OCI-LY3 (cell line): ENCODE measurements at regions not wholly inside any gene's neighbourhood (a gene's known extent, or its start where the extent isn't known, plus 50 kb on each side); places are given as distances from the start of the nearest gene placed in this dataset.

Source experiments
- H2AFZ ChIP-seq: fragments of 200-600, 300-600 bp; shearing (Covaris generic); 2 replicates; pipeline ENCODE4 v1.6.0; 2014; ENCODE audit warnings: antibody characterized with exemption, low read depth, low read length
- H3K27ac ChIP-seq: fragments of 200-600, 300-600 bp; sonication (generic); 2 replicates; pipeline ENCODE4 v1.5.1; 2014; ENCODE audit warnings: mild to moderate bottlenecking, low read length, moderate library complexity, mixed read lengths
- H3K27me3 ChIP-seq: fragments of 200-600, 300-600 bp; sonication (generic); 2 replicates; pipeline ENCODE4 v1.6.1; 2014; ENCODE audit warnings: low read depth, low read length, mixed read lengths
- H3K36me3 ChIP-seq: fragments of 200-600, 300-600 bp; sonication (generic); replicated peaks from 2 replicates; pipeline ENCODE3; 2014; ENCODE audit warnings: low read depth, low read length, mixed read lengths
- H3K4me1 ChIP-seq: fragments of 300-600, 200-600 bp; sonication (generic); 2 replicates; pipeline ENCODE4 v1.6.1; 2014; ENCODE audit warnings: low read length, mixed read lengths
- H3K4me2 ChIP-seq: fragments of 200-600, 300-600 bp; sonication (generic); 2 replicates; pipeline ENCODE4 v1.6.1; 2014; ENCODE audit warnings: low read length, mixed read lengths
- H3K4me3 ChIP-seq: fragments of 300-600, 200-600 bp; sonication (generic); 2 replicates; pipeline ENCODE4 v1.5.1; 2014; ENCODE audit warnings: antibody characterized with exemption, mild to moderate bottlenecking, low read length, moderate library complexity
- H3K79me2 ChIP-seq: fragments of 300-600, 200-600 bp; shearing (Covaris generic); 2 replicates; pipeline ENCODE4 v1.6.1; 2014; ENCODE audit warnings: mild to moderate bottlenecking, low read length, mixed read lengths
- H3K9ac ChIP-seq: fragments of 300-600, 200-600 bp; shearing (Covaris generic); 2 replicates; pipeline ENCODE4 v1.6.0; 2014; ENCODE audit warnings: mild to moderate bottlenecking, low read length, moderate library complexity
- H3K9me3 ChIP-seq: fragments of 200-600, 300-600 bp; shearing (Covaris generic); 2 replicates; pipeline ENCODE4 v1.6.1; 2014; ENCODE audit warnings: low read length, mixed read lengths; ENCODE audit not compliant: insufficient read depth
- H4K20me1 ChIP-seq: fragments of 200-600, 300-600 bp; sonication (generic); 2 replicates; pipeline ENCODE4 v1.6.1; 2016; ENCODE audit warnings: low read length, mixed read lengths; ENCODE audit not compliant: insufficient read depth
- CTCF ChIP-seq: fragments of 200-600, 300-600 bp; sonication (generic); IDR thresholded peaks from 2 replicates; pipeline ENCODE4 v1.5.1; 2014; ENCODE audit warnings: antibody characterized with exemption, low read length, low read depth
- EZH2phosphoT487 ChIP-seq: fragments of 200-600 bp; shearing (Covaris generic); IDR thresholded peaks from 2 replicates; pipeline ENCODE4 v1.6.1; 2018; ENCODE audit warnings: antibody characterized with exemption, mixed run types, low read depth

- Histone ChIP-seq H3K4me2 (no peak overlapping the region), H2AFZ (no peak overlapping the region), H3K4me3 (no peak overlapping the region), H3K9me3 (no peaks in the 10 kb centered on the region), H3K36me3 (no peaks in the 10 kb centered on the region), H3K27me3 (no peaks in the 10 kb centered on the region), H4K20me1 (no peaks in the 10 kb centered on the region), H3K9ac (no peak overlapping the region), H3K79me2 (no peaks in the 10 kb centered on the region), H3K27ac (no peak overlapping the region), H3K4me1 (no peaks in the 10 kb centered on the region)
- TF ChIP-seq CTCF (no peak), EZH2phosphoT487 (no peak)
These were observed 57.8 kb upstream of the TBC1D5 start for GRCh38 chr3:17800232-17800631.

- Histone ChIP-seq H3K4me3 (no peak overlapping the region), H3K9me3 (no peaks in the 10 kb centered on the region), H3K36me3 (no peaks in the 10 kb centered on the region), H3K4me1 (no peaks in the 10 kb centered on the region), H3K27ac (no peak overlapping the region), H3K79me2 (no peaks in the 10 kb centered on the region), H2AFZ (no peak overlapping the region), H3K4me2 (no peak overlapping the region), H3K27me3 (no peaks in the 10 kb centered on the region), H4K20me1 (no peaks in the 10 kb centered on the region), H3K9ac (no peak overlapping the region)
- TF ChIP-seq EZH2phosphoT487 (no peak), CTCF (no peak)
These were observed 56.9 kb upstream of the TBC1D5 start for GRCh38 chr3:17799312-17799711.

- no peak overlapping the region for H3K4me3 ChIP-seq
- H3K79me2 ChIP-seq = no peaks in the 10 kb centered on the region
- H3K27ac ChIP-seq = no peak overlapping the region
- no peaks in the 10 kb centered on the region for H3K27me3 ChIP-seq
- no peak overlapping the region for H3K4me2 ChIP-seq
- TF ChIP-seq CTCF = peak; percentile 27
- no peak for TF ChIP-seq EZH2phosphoT487
- H3K9ac ChIP-seq = no peak overlapping the region
- no peaks in the 10 kb centered on the region for H3K4me1 ChIP-seq
- no peaks in the 10 kb centered on the region for H3K36me3 ChIP-seq
- no peak overlapping the region for H2AFZ ChIP-seq
- no peaks in the 10 kb centered on the region for H4K20me1 ChIP-seq
- H3K9me3 ChIP-seq = no peaks in the 10 kb centered on the region
These were observed 55.6 kb upstream of the TBC1D5 start for GRCh38 chr3:17798000-17798399.

GRCh38 chr3:17795711-17796110 lies 53.3 kb upstream of the TBC1D5 start:
- Histone ChIP-seq H3K27ac (no peak overlapping the region), H3K9me3 (peaks cover 5% of the 10 kb centered on the region; the same call in 1 of the 2 replicates), H2AFZ (no peak overlapping the region), H3K4me1 (no peaks in the 10 kb centered on the region), H3K4me2 (no peak overlapping the region), H3K4me3 (no peak overlapping the region), H4K20me1 (no peaks in the 10 kb centered on the region), H3K36me3 (no peaks in the 10 kb centered on the region), H3K79me2 (no peaks in the 10 kb centered on the region), H3K27me3 (no peaks in the 10 kb centered on the region), H3K9ac (no peak overlapping the region)
- TF ChIP-seq EZH2phosphoT487 (no peak), CTCF (no peak)
